ENCODE measurements at regions not wholly inside any gene's neighbourhood (a gene's known extent, or its start where the extent isn't known, plus 50 kb on each side); places are given as distances from the start of the nearest gene placed in this dataset.
A peak's percentile ranks its signal among the peaks of the same experiment; 100 is the strongest.

- TF ChIP-seq CTCF (IDR thresholded peaks at IDR 0.05; ENCODE audit: control insufficient read depth, insufficient read depth, low read depth, low read length, missing control alignments), result no peak
- no peak for DNase-seq (ENCODE audit: low read depth)
Observed at GRCh38 chr4:128521648-128522111, 234.1 kb upstream of the PGRMC2 start.

GRCh38 chr4:128521156-128521555 lies 233.5 kb upstream of the PGRMC2 start:
- H3K4me3 ChIP-seq (ENCODE audit: control insufficient read depth, low read depth, low read length), result no peak overlapping the region
- TF ChIP-seq CTCF (IDR thresholded peaks at IDR 0.05; ENCODE audit: control insufficient read depth, insufficient read depth, low read depth, low read length, missing control alignments), result no peak
- no peak for DNase-seq (ENCODE audit: low read depth)

More at GRCh38 chr4:128521648-128522111, 234.1 kb upstream of the PGRMC2 start:
- H3K4me3 ChIP-seq (ENCODE audit: control insufficient read depth, low read depth, low read length), result no peak overlapping the region

- no peak overlapping the region for H3K4me3 ChIP-seq (ENCODE audit: control insufficient read depth, low read depth, low read length)
- TF ChIP-seq CTCF (IDR thresholded peaks at IDR 0.05; ENCODE audit: control insufficient read depth, insufficient read depth, low read depth, low read length, missing control alignments), result no peak
- no peak for DNase-seq (ENCODE audit: low read depth)
Observed at GRCh38 chr4:128519163-128519830, 231.7 kb upstream of the PGRMC2 start.

GRCh38 chr4:128517739-128518510 lies 230.3 kb upstream of the PGRMC2 start:
- no peak overlapping the region for H3K4me3 ChIP-seq (ENCODE audit: control insufficient read depth, low read depth, low read length)
- peak; percentile 89 for DNase-seq (ENCODE audit: low read depth)
- TF ChIP-seq CTCF (IDR thresholded peaks at IDR 0.05; ENCODE audit: control insufficient read depth, insufficient read depth, low read depth, low read length, missing control alignments), result no peak

GRCh38 chr4:128517096-128517738 lies 229.6 kb upstream of the PGRMC2 start:
- peak; percentile 52 for DNase-seq (ENCODE audit: low read depth)
- no peak overlapping the region for H3K4me3 ChIP-seq (ENCODE audit: control insufficient read depth, low read depth, low read length)
- TF ChIP-seq CTCF (IDR thresholded peaks at IDR 0.05; ENCODE audit: control insufficient read depth, insufficient read depth, low read depth, low read length, missing control alignments), result no peak

GRCh38 chr4:128516301-128516969 lies 228.8 kb upstream of the PGRMC2 start:
- no peak for TF ChIP-seq CTCF (IDR thresholded peaks at IDR 0.05; ENCODE audit: control insufficient read depth, insufficient read depth, low read depth, low read length, missing control alignments)
- DNase-seq (ENCODE audit: low read depth), result peak; percentile 83
- no peak overlapping the region for H3K4me3 ChIP-seq (ENCODE audit: control insufficient read depth, low read depth, low read length)

Measured in AG09309 (cell line).